K562 (cell line): ENCODE measurements at regions not wholly inside any gene's neighbourhood (a gene's known extent, or its start where the extent isn't known, plus 50 kb on each side); places are given as distances from the start of the nearest gene placed in this dataset.

ENCODE experiments used
- ATAC-seq: fragments of 200-7000 bp; cut with Tn5 transposase; 3 replicates; pipeline ENCODE4 v1.9.1; 2020; ENCODE audit warnings: moderate library complexity
- BruUV-seq: library from RNA; stranded (reverse); fragments of 400-500 nt; replicated peaks from 2 replicates; lab custom pipeline; 2021; lab: Mats Ljungman, UMichigan
- CTCF ChIA-PET: fragments of 300-600 bp; formaldehyde crosslinking; extraction: SDS; loops from one replicate; lab custom pipeline; 2021; ENCODE audit warnings: low intra/inter-chr PET ratio; lab: Yijun Ruan, JAX
- POLR2A ChIA-PET: fragments of 300-600, 350-650 bp; sonication (Branson Sonifier 250); formaldehyde crosslinking; extraction: SDS; loops from one replicate; lab custom pipeline; 2021; ENCODE audit warnings: antibody characterized with exemption, inconsistent platforms; lab: Yijun Ruan, JAX
- DNase-seq, 4 experiments: peaks; one replicate each; pipeline versions ENCODE4 v3.0.0 to v3.0.0-alpha.2; 2011 to 2018; ENCODE audit warnings: low spot score in 3 of 4, mixed read lengths in 3 of 4; ENCODE audit errors: extremely low read depth in 1 of 4
- FAIRE-seq: peaks from 2 replicates; lab custom pipeline; 2011; peaks lifted over from hg19 to GRCh38; lab: Jason Lieb, UNC
- H2AFZ ChIP-seq: 2 replicates; pipeline ENCODE4 v1.6.0; 2011; ENCODE audit warnings: low read depth, low read length, control low read depth, inconsistent platforms
- H3K27ac ChIP-seq: fragments of 200-600 bp; 3 replicates; pipeline ENCODE4 v1.8.0; 2011; ENCODE audit warnings: low read depth, mild to moderate bottlenecking, control low read depth, inconsistent platforms, low read length, moderate library complexity, mixed read lengths; ENCODE audit errors: extremely low read depth
- H3K27me3 ChIP-seq, 2 experiments: fragments of 300-600 bp in 1 of 2; 2 replicates in 1 of 2; 3 replicates in 1 of 2; pipeline versions ENCODE4 v1.6.0 to v1.8.0; 2011; ENCODE audit warnings: inconsistent platforms in 2 of 2, low read length in 2 of 2, mild to moderate bottlenecking in 1 of 2, mixed read lengths in 1 of 2, moderate library complexity in 1 of 2; ENCODE audit not compliant: control insufficient read depth in 2 of 2, insufficient read depth in 2 of 2
- H3K36me3 ChIP-seq: fragments of 300-600 bp; 3 replicates; pipeline ENCODE4 v1.8.0; 2011; ENCODE audit warnings: mild to moderate bottlenecking, low read length, inconsistent platforms; ENCODE audit not compliant: control insufficient read depth, insufficient read depth
- H3K4me1 ChIP-seq, 2 experiments: fragments of 200-600 bp in 1 of 2; replicated peaks in 1 of 2; 2 replicates in 1 of 2; 3 replicates in 1 of 2; pipeline versions ENCODE4 v1.5.1 to v1.8.0; 2011; ENCODE audit warnings: inconsistent platforms in 2 of 2, low read length in 2 of 2, mild to moderate bottlenecking in 1 of 2, mixed read lengths in 1 of 2, moderate library complexity in 1 of 2; ENCODE audit not compliant: control insufficient read depth in 2 of 2, insufficient read depth in 2 of 2
- H3K4me2 ChIP-seq: 2 replicates; pipeline ENCODE4 v1.6.1; 2011; ENCODE audit warnings: low read length, control low read depth, inconsistent platforms, mixed read lengths; ENCODE audit not compliant: insufficient read depth
- H3K4me3 ChIP-seq: fragments of 200-600 bp; sonication (generic), shearing (Covaris generic); 2 replicates; pipeline ENCODE4 v1.5.1; 2016; ENCODE audit warnings: control low read depth, inconsistent platforms
- H3K79me2 ChIP-seq: fragments of 200-600 bp; 3 replicates; pipeline ENCODE4 v1.8.0; 2011; ENCODE audit warnings: low read length, inconsistent platforms; ENCODE audit not compliant: control insufficient read depth, insufficient read depth
- H3K9ac ChIP-seq, 2 experiments: 2 replicates each; pipeline versions ENCODE4 v1.6.0 to v1.6.1; 2011; ENCODE audit warnings: low read depth in 2 of 2, low read length in 2 of 2, control low read depth in 1 of 2, inconsistent platforms in 1 of 2, mild to moderate bottlenecking in 1 of 2, mixed read lengths in 1 of 2; ENCODE audit not compliant: insufficient read depth in 1 of 2
- H3K9me1 ChIP-seq: one replicate; pipeline ENCODE4 v1.6.0; 2011; ENCODE audit warnings: inconsistent platforms, mild to moderate bottlenecking, low read length, moderate library complexity; ENCODE audit not compliant: control insufficient read depth, insufficient read depth
- H3K9me3 ChIP-seq: replicated peaks from 2 replicates; pipeline ENCODE4 v1.5.1; 2011; ENCODE audit warnings: low read depth, low read length, inconsistent platforms; ENCODE audit not compliant: control insufficient read depth, insufficient read depth
- H4K20me1 ChIP-seq: replicated peaks from 2 replicates; pipeline ENCODE4 v1.6.1; 2011; ENCODE audit warnings: low read length, inconsistent platforms, mixed read lengths; ENCODE audit not compliant: control insufficient read depth, insufficient read depth
- CREM ChIP-seq: IDR thresholded peaks from 2 replicates; pipeline ENCODE4 v1.6.1; 2014; ENCODE audit warnings: antibody characterized with exemption, low read depth
- ELF4 ChIP-seq: fragments of 450-650 bp; formaldehyde crosslinking; IDR thresholded peaks from 2 replicates; pipeline ENCODE4 v1.4.0; 2022; ENCODE audit warnings: missing genetic modification characterization
- FUS ChIP-seq: fragments of 200-400 bp; formaldehyde crosslinking; optimal IDR thresholded peaks from 2 replicates; pipeline ENCODE3; 2017; ENCODE audit warnings: low read depth, low read length
- KAT2B ChIP-seq: IDR thresholded peaks from one replicate; pipeline ENCODE4 v1.6.1; 2012; ENCODE audit warnings: low read depth, mild to moderate bottlenecking, control low read depth, inconsistent platforms, low read length, moderate library complexity
- SNRNP70 ChIP-seq: fragments of 200-400 bp; formaldehyde crosslinking; optimal IDR thresholded peaks from 2 replicates; pipeline ENCODE3; 2017; ENCODE audit warnings: low read depth, low read length
- ZFX ChIP-seq: sonication (generic); formaldehyde crosslinking; IDR thresholded peaks from 2 replicates; pipeline ENCODE4 v1.8.0; 2022; ENCODE audit warnings: mild to moderate bottlenecking, missing genetic modification reagents, moderate library complexity
- ZNF263 ChIP-seq: sonication (generic); formaldehyde crosslinking; IDR thresholded peaks from 2 replicates; pipeline ENCODE4 v1.8.0; 2022; ENCODE audit warnings: mild to moderate bottlenecking, missing genetic modification reagents, borderline replicate concordance
- WGBS: fragments of 100-300 bp; shearing (Covaris generic); methylation state at CpG from one replicate; pipeline ENCODE4 v1.1.6; 2016; ENCODE audit warnings: low coverage, mixed read lengths; ENCODE audit not compliant: insufficient coverage; ENCODE audit errors: missing lambda C conversion rate; 5-methylcytosine and 5-hydroxymethylcytosine counted together
- in situ Hi-C: fragments of 300-500 bp; cut with MboI; formaldehyde crosslinking; loops from 4 replicates; pipeline ENCODE4 v1.15.0; 2018; ENCODE audit warnings: inconsistent platforms, mixed read lengths
- intact Hi-C: fragments of 100-400 bp; cut with micrococcal nuclease; formaldehyde crosslinking; loops from 2 replicates; pipeline ENCODE4 v1.14.2; 2022
- TF ChIP-seq, protein P1 (sequence below), 2 experiments: IDR thresholded peaks; 2 replicates each; pipeline ENCODE4 v1.6.1; 2011; ENCODE audit warnings: borderline replicate concordance in 1 of 2, control low read depth in 1 of 2, low read depth in 1 of 2, low read length in 1 of 2, mild to moderate bottlenecking in 1 of 2, mixed read lengths in 1 of 2, moderate library complexity in 1 of 2; ENCODE audit not compliant: insufficient read depth in 1 of 2, insufficient read length in 1 of 2, poor library complexity in 1 of 2, severe bottlenecking in 1 of 2; ENCODE audit errors: extremely low read depth in 1 of 2
- TF ChIP-seq, protein P2 (sequence below): fragments of 250-450 bp; sonication (Bioruptor Pico); IDR thresholded peaks from 2 replicates; pipeline ENCODE4 v1.5.0; 2020; ENCODE audit warnings: mild to moderate bottlenecking, borderline replicate concordance
- TF ChIP-seq, protein P3 (sequence below): fragments of 450-650 bp; IDR thresholded peaks from 2 replicates; pipeline ENCODE4 v1.6.1; 2017; ENCODE audit warnings: antibody characterized with exemption, mild to moderate bottlenecking
- TF ChIP-seq, protein P4 (sequence below): fragments of 450-650 bp; IDR thresholded peaks from 2 replicates; pipeline ENCODE4 v1.6.1; 2016; ENCODE audit warnings: borderline replicate concordance

DNA sequence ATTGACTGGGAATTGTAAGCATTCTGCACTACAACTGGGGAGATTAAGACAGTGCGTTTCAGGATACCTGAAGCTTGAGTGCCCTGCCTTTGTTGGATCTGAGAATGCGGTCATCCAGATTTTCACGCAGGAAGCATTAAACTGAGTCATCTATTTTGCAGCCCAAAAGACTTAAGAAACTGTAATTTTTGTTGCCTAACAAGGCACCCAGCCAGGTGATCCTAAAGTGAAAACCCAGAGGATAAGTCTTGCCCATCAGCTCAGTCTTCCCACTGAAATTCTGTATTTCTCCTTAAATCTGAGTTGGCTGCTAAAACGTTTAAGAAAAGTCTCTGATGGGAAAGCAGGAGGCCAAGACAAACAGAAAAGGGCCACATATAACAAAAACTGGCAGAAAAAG is 242.5 kb upstream of the TMCO5A start (continued):
- TF ChIP-seq, protein P1, sequence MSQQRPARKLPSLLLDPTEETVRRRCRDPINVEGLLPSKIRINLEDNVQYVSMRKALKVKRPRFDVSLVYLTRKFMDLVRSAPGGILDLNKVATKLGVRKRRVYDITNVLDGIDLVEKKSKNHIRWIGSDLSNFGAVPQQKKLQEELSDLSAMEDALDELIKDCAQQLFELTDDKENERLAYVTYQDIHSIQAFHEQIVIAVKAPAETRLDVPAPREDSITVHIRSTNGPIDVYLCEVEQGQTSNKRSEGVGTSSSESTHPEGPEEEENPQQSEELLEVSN (IDR thresholded peaks at IDR 0.05; ENCODE audit: borderline replicate concordance in 1 of 2, extremely low read depth in 1 of 2, insufficient read depth in 1 of 2, insufficient read length in 1 of 2, low read depth in 1 of 2, low read length in 1 of 2, poor library complexity in 1 of 2, severe bottlenecking in 1 of 2): no peak
- no peak for TF ChIP-seq ELF4 (CRISPR knock-in tag)
- TF ChIP-seq ZNF263 (CRISPR knock-in tag): no peak
- no peak for TF ChIP-seq CREM
- TF ChIP-seq, protein P2, sequence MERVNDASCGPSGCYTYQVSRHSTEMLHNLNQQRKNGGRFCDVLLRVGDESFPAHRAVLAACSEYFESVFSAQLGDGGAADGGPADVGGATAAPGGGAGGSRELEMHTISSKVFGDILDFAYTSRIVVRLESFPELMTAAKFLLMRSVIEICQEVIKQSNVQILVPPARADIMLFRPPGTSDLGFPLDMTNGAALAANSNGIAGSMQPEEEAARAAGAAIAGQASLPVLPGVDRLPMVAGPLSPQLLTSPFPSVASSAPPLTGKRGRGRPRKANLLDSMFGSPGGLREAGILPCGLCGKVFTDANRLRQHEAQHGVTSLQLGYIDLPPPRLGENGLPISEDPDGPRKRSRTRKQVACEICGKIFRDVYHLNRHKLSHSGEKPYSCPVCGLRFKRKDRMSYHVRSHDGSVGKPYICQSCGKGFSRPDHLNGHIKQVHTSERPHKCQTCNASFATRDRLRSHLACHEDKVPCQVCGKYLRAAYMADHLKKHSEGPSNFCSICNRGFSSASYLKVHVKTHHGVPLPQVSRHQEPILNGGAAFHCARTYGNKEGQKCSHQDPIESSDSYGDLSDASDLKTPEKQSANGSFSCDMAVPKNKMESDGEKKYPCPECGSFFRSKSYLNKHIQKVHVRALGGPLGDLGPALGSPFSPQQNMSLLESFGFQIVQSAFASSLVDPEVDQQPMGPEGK: no peak

DNA sequence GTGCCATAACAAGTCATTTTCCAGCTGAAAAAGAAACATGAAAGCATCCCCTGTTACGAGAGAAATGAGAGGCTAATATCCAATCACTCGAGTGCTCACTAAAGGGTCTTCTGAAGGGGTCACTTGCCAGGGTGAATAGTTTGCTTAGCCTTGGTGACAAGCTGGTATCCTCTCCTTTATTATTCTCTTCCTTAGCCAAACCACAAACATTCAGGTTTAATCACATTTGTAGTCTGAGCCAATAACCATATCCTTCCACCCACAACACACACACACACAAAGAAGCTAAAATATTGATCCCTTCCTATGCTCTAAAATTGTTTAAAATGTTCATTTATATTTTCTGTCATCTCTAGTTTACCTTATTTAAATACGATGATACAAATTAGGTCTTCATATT is 240.5 kb upstream of the TMCO5A start:
- no peaks in the 10 kb centered on the region for H3K79me2 ChIP-seq
- H3K27ac ChIP-seq: no peak overlapping the region
- H2AFZ ChIP-seq: no peak overlapping the region
- ATAC-seq (no peak), DNase-seq (no peak), FAIRE-seq (no peak)
- H3K36me3 ChIP-seq: no peaks in the 10 kb centered on the region
- 0% methylated on average over 3 of the region's 3 CpGs for WGBS
- ChIA-PET POLR2A (no interaction called here), CTCF (no interaction called here)
- H3K9me3 ChIP-seq: no peaks in the 10 kb centered on the region
- no peaks in the 10 kb centered on the region for H3K4me1 ChIP-seq
- H3K9ac ChIP-seq: no peak overlapping the region
- H3K4me3 ChIP-seq: no peak overlapping the region
- H3K9me1 ChIP-seq: no peaks in the 10 kb centered on the region
- intact Hi-C loops (no loop called here), in situ Hi-C loops (no loop called here)
- BruUV-seq: no TSS peak
- no peak overlapping the region for H3K4me2 ChIP-seq
- no peaks in the 10 kb centered on the region for H3K27me3 ChIP-seq
- H4K20me1 ChIP-seq: no peaks in the 10 kb centered on the region
- TF ChIP-seq SNRNP70: no peak
- TF ChIP-seq, protein P3, sequence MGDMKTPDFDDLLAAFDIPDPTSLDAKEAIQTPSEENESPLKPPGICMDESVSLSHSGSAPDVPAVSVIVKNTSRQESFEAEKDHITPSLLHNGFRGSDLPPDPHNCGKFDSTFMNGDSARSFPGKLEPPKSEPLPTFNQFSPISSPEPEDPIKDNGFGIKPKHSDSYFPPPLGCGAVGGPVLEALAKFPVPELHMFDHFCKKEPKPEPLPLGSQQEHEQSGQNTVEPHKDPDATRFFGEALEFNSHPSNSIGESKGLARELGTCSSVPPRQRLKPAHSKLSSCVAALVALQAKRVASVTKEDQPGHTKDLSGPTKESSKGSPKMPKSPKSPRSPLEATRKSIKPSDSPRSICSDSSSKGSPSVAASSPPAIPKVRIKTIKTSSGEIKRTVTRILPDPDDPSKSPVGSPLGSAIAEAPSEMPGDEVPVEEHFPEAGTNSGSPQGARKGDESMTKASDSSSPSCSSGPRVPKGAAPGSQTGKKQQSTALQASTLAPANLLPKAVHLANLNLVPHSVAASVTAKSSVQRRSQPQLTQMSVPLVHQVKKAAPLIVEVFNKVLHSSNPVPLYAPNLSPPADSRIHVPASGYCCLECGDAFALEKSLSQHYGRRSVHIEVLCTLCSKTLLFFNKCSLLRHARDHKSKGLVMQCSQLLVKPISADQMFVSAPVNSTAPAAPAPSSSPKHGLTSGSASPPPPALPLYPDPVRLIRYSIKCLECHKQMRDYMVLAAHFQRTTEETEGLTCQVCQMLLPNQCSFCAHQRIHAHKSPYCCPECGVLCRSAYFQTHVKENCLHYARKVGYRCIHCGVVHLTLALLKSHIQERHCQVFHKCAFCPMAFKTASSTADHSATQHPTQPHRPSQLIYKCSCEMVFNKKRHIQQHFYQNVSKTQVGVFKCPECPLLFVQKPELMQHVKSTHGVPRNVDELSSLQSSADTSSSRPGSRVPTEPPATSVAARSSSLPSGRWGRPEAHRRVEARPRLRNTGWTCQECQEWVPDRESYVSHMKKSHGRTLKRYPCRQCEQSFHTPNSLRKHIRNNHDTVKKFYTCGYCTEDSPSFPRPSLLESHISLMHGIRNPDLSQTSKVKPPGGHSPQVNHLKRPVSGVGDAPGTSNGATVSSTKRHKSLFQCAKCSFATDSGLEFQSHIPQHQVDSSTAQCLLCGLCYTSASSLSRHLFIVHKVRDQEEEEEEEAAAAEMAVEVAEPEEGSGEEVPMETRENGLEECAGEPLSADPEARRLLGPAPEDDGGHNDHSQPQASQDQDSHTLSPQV: no peak
- TF ChIP-seq, protein P4, sequence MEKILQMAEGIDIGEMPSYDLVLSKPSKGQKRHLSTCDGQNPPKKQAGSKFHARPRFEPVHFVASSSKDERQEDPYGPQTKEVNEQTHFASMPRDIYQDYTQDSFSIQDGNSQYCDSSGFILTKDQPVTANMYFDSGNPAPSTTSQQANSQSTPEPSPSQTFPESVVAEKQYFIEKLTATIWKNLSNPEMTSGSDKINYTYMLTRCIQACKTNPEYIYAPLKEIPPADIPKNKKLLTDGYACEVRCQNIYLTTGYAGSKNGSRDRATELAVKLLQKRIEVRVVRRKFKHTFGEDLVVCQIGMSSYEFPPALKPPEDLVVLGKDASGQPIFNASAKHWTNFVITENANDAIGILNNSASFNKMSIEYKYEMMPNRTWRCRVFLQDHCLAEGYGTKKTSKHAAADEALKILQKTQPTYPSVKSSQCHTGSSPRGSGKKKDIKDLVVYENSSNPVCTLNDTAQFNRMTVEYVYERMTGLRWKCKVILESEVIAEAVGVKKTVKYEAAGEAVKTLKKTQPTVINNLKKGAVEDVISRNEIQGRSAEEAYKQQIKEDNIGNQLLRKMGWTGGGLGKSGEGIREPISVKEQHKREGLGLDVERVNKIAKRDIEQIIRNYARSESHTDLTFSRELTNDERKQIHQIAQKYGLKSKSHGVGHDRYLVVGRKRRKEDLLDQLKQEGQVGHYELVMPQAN: no peak
- TF ChIP-seq FUS: no peak
- no peak for TF ChIP-seq ZFX (CRISPR knock-in tag)
- TF ChIP-seq KAT2B: no peak
